AG09319 (cell line): ENCODE measurements at regions not wholly inside any gene's neighbourhood (a gene's known extent, or its start where the extent isn't known, plus 50 kb on each side); places are given as distances from the start of the nearest gene placed in this dataset.

ENCODE experiments used
- DNase-seq: peaks from one replicate; pipeline ENCODE4 v3.0.0-alpha.2; 2010; ENCODE audit warnings: low read depth; ENCODE audit errors: extremely low read depth
- TF ChIP-seq, protein P1 (sequence below): IDR thresholded peaks from 2 replicates; pipeline ENCODE4 v1.5.1; 2011; ENCODE audit warnings: low read depth, mild to moderate bottlenecking, inconsistent platforms, low read length, moderate library complexity

DNA sequence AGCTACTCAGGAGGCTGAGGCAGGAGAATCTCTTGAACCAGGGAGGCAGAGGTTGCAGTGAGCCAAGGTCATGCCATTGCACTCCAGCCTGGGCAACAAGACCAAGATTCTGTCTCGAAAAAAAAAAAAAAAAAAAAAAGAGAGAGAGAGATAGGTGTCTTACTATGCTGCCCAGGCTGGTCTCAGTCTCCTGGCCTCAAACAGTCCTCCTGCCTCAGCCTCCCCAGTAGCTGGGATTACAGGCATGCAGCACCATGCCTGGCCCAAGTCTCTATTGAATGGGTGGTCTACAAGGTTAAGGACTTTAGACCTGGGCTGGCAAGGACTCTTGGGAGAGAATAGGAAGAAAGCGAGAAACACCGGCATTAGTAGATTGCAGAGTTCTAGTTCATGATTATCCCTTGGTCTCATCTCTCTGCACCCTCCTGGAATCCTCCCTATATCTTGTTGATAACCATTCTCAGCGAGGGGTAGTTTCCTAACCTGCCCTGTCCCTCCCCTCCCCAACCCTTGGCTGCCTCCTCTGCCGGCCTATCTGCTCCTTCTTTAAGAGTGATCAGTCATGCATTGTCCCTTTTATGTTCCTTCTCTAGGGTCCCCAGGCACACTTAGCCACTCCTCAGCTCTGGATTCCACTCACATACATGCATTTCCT lies 128.1 kb upstream of the MAP1LC3B2 start:
- TF ChIP-seq, protein P1, sequence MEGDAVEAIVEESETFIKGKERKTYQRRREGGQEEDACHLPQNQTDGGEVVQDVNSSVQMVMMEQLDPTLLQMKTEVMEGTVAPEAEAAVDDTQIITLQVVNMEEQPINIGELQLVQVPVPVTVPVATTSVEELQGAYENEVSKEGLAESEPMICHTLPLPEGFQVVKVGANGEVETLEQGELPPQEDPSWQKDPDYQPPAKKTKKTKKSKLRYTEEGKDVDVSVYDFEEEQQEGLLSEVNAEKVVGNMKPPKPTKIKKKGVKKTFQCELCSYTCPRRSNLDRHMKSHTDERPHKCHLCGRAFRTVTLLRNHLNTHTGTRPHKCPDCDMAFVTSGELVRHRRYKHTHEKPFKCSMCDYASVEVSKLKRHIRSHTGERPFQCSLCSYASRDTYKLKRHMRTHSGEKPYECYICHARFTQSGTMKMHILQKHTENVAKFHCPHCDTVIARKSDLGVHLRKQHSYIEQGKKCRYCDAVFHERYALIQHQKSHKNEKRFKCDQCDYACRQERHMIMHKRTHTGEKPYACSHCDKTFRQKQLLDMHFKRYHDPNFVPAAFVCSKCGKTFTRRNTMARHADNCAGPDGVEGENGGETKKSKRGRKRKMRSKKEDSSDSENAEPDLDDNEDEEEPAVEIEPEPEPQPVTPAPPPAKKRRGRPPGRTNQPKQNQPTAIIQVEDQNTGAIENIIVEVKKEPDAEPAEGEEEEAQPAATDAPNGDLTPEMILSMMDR, result no peak
- no peak for DNase-seq

DNA sequence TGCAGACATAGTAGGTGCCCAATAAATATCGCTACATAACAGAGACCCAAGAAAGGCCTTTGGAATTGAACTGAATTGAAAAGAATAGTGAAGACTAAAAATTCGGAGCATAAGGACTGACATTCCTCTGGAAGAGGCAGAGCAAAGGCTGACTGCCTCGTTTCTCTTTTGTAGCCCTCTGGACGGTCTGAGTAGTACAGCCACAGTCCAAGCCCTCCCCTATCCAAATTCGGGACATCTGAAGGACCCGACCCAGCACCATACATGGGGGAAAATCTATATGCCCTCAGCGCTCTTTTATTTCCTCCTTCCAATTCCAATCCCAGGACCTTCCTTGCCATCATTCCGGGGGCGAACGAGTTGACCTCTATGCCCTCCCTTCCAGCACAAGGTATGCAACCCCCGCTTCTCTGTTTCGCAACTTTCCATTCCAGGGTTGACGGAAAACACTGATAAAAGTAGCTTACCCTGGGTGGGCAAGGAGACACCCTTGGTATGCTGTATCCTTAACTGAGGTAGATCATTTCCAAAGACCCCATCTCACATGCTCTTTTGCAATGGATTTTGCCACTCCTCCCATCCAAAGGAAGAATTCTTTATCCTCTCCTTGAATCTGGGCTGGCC lies 127.4 kb upstream of the MAP1LC3B2 start:
- no peak for DNase-seq
- TF ChIP-seq, protein P1, result no peak

DNA sequence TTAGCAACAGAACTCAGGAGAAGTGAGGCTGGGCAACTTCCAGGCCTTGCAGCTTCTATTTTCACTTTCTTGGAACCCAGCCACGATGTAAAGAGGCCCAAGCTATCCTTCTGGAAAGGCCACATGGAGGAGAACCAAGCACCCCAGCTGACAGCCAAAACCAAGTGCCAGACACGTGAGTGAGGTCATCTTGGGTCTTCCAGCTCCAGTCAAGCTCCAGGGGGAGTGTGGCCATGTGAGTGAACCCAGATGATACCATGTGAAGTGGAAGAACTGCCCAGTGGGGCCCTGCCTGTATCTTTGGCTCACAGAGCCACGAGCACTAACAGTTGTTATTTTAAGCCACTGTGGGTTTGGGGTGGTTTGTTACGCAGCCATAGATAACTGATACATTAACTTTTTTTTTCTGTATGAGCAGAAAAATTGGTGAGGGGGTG lies 126.8 kb upstream of the MAP1LC3B2 start:
- TF ChIP-seq, protein P1, result no peak
- no peak for DNase-seq

DNA sequence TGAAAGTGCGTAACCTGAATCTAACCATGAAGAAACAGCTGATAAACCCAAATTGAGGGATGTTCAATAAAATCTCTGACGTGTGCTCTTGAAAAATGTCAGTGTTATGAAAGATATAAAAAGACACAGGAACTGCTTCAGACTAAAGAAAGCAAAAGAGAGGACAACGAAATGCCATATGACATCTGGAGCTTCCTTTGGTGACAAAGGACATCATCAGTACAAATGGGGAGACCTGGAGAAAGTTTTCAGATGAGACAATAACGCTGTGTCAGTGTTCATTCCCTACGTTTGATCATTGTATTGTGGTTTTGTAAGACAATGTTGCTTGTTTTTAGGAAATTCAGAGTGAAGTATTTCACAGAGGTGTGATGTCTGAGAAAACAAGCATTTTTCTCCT lies 125.9 kb upstream of the MAP1LC3B2 start:
- TF ChIP-seq, protein P1, result no peak
- no peak for DNase-seq

DNA sequence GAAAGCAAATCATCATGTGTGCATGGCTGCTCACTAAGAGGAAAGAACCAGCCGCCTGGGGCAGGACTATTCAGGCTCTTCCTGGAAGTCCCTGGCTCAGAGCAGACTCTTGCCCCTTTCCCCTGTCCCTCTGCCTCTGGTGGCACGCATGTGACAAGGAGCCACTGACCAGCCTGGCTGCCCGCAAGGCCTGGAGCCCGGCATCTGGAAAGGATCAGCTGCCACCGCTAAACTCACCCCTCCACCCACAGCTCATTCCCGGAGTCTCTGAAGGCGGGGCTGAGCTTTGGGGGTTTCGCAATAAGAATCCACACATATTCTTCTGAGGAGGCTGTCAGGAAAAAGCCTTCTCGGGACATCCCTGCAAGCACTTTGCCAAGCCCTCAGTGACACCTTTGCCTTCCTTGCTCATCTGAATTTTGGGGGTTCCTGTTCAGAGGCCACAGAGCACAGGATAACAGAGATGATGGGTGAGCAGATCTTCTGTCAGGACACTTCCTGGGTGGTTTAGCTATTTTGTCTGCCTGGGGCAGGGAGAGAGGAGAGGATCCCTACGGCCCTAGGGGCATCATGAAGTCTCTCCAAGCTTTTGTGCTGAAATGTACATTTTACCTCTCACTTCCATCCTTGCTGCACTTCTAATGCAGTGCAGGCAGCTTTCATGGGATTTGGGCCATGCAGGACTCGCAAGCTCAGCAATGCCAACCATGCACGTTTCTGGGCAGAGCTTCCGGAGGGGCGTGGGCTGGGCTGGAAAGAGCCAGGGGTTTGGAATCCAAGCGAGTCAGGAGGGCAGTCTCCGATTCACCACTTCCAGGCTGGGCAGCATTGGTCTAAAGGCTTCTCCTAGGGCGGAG lies 124.8 kb upstream of the MAP1LC3B2 start:
- TF ChIP-seq, protein P1, result no peak
- peak; percentile 84 for DNase-seq

DNA sequence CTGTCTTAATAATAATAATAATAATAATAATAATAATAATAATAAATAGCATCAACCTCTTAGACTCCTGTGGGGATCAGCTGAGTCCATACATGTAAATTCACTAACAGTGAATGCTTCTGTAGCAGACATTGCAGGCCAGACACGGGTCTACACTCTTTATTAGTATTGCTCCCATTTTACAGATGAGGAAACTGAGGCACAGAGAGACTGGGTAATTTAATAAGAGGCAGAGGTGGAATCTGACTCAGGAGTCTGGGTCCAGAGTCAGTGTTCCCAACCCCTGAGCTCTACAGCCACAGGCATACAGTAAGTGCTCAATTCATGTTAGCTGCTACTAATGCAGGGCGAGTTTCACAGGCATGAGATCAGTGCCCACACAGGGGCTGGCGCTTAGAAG lies 123.2 kb upstream of the MAP1LC3B2 start:
- TF ChIP-seq, protein P1, result no peak
- DNase-seq, result no peak

DNA sequence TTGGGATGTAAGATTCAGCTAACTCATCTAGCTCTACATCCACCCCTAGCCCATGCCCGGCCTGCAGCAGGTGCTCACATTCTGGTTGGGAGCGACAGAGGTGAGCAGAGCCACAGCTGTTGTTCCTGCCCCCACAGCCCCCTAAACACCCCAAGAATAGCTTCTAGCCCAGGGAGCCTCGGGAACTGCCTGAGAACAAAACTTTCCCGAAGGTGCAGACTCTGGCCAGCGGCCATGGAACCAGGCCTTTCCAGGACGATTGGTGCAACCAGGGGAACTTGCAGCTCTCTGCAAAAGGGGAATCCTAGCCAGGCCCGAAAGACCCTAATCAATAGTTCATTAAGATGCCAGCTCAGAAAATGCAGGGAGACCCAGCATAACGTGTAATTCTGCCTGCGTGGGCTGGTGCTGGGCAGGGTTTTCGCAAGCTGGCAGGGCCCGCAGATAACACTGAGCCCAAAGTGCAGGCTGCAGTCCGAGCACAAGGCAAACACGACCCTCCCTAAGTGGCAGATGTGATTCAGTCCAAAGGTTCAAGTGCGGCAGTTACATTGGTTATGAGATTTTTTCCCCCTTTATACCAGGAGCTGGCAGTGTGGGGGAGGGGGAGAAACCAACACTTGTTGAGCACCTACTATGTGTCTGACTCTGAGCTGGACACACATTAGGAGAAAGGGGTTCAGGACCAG lies 122.5 kb upstream of the MAP1LC3B2 start:
- TF ChIP-seq, protein P1, result no peak

More for the DNA sequence above, 122.5 kb upstream of the MAP1LC3B2 start:
- DNase-seq, result no peak
